Smooth muscle cell (in vitro differentiated cells): ENCODE measurements at regions not wholly inside any gene's neighbourhood (a gene's known extent, or its start where the extent isn't known, plus 50 kb on each side); places are given as distances from the start of the nearest gene placed in this dataset.

Experiments used
- DNase-seq: peaks from one replicate; lab custom pipeline; 2025; ENCODE audit not compliant: unreplicated experiment; lab: John Stamatoyannopoulos, UW
- H2AFZ ChIP-seq: fragments of 200-600 bp; sonication (generic); 2 replicates; pipeline ENCODE4 v1.6.0; 2016; ENCODE audit warnings: antibody characterized with exemption, low read depth, mild to moderate bottlenecking
- H3F3A ChIP-seq: fragments of 200-600 bp; sonication (generic); 2 replicates; pipeline ENCODE4 v1.6.0; 2017; ENCODE audit warnings: antibody characterized with exemption, low read depth
- H3K27ac ChIP-seq: fragments of 200-600 bp; sonication (generic); 2 replicates; pipeline ENCODE4 v1.5.1; 2016; ENCODE audit warnings: low read depth, mild to moderate bottlenecking
- H3K27me3 ChIP-seq: fragments of 200-600 bp; sonication (generic); 2 replicates; pipeline ENCODE4 v1.6.1; 2016; ENCODE audit warnings: low read depth, mild to moderate bottlenecking
- H3K36me3 ChIP-seq: fragments of 200-600 bp; sonication (generic); 2 replicates; pipeline ENCODE4 v1.5.1; 2016; ENCODE audit warnings: low read depth
- H3K4me1 ChIP-seq: fragments of 200-600 bp; sonication (generic); 2 replicates; pipeline ENCODE4 v1.5.1; 2016; ENCODE audit warnings: low read depth
- H3K4me2 ChIP-seq: fragments of 200-600 bp; sonication (generic); 2 replicates; pipeline ENCODE4 v1.6.0; 2016; ENCODE audit warnings: mild to moderate bottlenecking
- H3K4me3 ChIP-seq: fragments of 200-600 bp; sonication (generic); 2 replicates; pipeline ENCODE4 v1.5.1; 2016; ENCODE audit warnings: mild to moderate bottlenecking
- H3K79me2 ChIP-seq: fragments of 200-600 bp; sonication (generic); 2 replicates; pipeline ENCODE4 v1.6.0; 2016; ENCODE audit warnings: low read depth, mild to moderate bottlenecking
- H3K9ac ChIP-seq: fragments of 200-600 bp; sonication (generic); 2 replicates; pipeline ENCODE4 v1.6.0; 2016; ENCODE audit warnings: low read depth
- H3K9me3 ChIP-seq: fragments of 200-600 bp; sonication (generic); replicated peaks from 2 replicates; pipeline ENCODE4 v1.5.1; 2016; ENCODE audit warnings: low read depth
- H4K20me1 ChIP-seq: fragments of 200-600 bp; sonication (generic); 2 replicates; pipeline ENCODE4 v1.6.0; 2016; ENCODE audit warnings: low read depth
- CTCF ChIP-seq: fragments of 200-600 bp; sonication (generic); IDR thresholded peaks from 2 replicates; pipeline ENCODE4 v1.5.1; 2017; ENCODE audit warnings: borderline replicate concordance, mild to moderate bottlenecking, antibody characterized with exemption; ENCODE audit not compliant: insufficient read depth, poor library complexity, severe bottlenecking
- WGBS: methylation state at CpG from one replicate; pipeline ENCODE4 v1.1.7; 2016; ENCODE audit warnings: low lambda C conversion rate; 5-methylcytosine and 5-hydroxymethylcytosine counted together

DNA sequence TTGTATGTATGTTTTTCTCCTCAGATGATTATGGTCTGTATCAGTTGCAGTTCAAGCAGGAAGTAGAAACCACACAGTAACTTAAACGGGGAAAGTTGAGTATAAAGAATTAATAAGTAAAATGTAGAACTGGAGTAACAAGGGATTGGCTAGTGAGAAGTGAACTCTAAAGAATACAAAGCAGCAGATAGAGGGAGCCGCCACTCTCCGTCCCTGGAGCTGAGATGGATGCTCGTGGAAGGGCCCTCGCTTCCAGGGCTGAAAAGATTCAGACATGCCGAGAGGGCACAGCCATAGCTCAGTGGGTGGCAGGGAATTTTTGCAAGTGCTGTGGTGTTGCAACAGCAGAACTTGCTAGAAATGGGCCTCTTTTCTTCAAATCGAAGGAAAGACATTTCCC lies 155.8 kb downstream of the COL6A3 start:
- Histone ChIP-seq H3K4me1 (peaks cover 35% of the 10 kb centered on the region), H3F3A (peaks cover 26% of the 10 kb centered on the region), H3K27ac (peak overlapping the region; percentile 98), H3K27me3 (no peaks in the 10 kb centered on the region), H3K4me3 (no peak overlapping the region), H3K9me3 (no peaks in the 10 kb centered on the region), H4K20me1 (no peaks in the 10 kb centered on the region), H3K9ac (peak overlapping the region; percentile 86), H3K36me3 (no peaks in the 10 kb centered on the region), H2AFZ (no peak overlapping the region), H3K79me2 (no peaks in the 10 kb centered on the region), H3K4me2 (peak overlapping the region; percentile 76)
- WGBS, result 20% methylated on average over 7 of the region's 7 CpGs
- TF ChIP-seq CTCF, result no peak
- no peak for DNase-seq

GRCh38 chr2:237258615-237259014 lies 155.3 kb downstream of the COL6A3 start:
- H3K4me1 ChIP-seq, result peaks cover 35% of the 10 kb centered on the region
- no peaks in the 10 kb centered on the region for H3K79me2 ChIP-seq
- no peaks in the 10 kb centered on the region for H3K9me3 ChIP-seq
- H2AFZ ChIP-seq, result no peak overlapping the region
- H3K36me3 ChIP-seq, result no peaks in the 10 kb centered on the region
- H4K20me1 ChIP-seq, result no peaks in the 10 kb centered on the region
- no peak overlapping the region for H3K4me3 ChIP-seq
- peak overlapping the region; percentile 86 for H3K9ac ChIP-seq
- WGBS, result 61% methylated on average over 4 of the region's 4 CpGs
- peak overlapping the region; percentile 76 for H3K4me2 ChIP-seq
- peaks cover 31% of the 10 kb centered on the region for H3F3A ChIP-seq
- peak overlapping the region; percentile 98 for H3K27ac ChIP-seq
- H3K27me3 ChIP-seq, result no peaks in the 10 kb centered on the region
- DNase-seq, result no peak
- no peak for TF ChIP-seq CTCF

DNA sequence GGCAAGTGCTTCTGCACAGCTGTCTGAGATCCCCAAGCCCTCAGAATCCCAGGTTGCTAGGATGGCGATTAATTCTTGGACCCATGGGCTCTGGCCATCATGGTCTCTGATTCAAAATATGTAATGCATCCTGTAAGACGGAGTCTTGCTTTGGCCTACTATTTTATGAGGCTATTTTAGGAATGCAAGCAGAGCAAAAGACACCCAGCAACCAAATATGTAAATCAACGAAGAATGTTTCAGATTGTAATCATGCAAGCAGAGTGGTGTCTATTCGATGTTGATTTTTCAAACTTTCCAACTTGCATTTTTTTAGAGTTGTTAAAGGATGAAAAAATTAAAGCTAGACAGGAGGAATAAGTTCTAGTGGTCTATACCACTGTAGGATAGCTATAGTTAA lies 154.8 kb downstream of the COL6A3 start:
- no peak overlapping the region for H3K4me3 ChIP-seq
- 30% methylated on average over 4 of the region's 4 CpGs for WGBS
- H2AFZ ChIP-seq, result no peak overlapping the region
- H3K27ac ChIP-seq, result peak overlapping the region; percentile 98
- TF ChIP-seq CTCF, result no peak
- H3K36me3 ChIP-seq, result no peaks in the 10 kb centered on the region
- H3K4me1 ChIP-seq, result peaks cover 38% of the 10 kb centered on the region
- H3K27me3 ChIP-seq, result no peaks in the 10 kb centered on the region
- DNase-seq, result no peak
- H3K9me3 ChIP-seq, result no peaks in the 10 kb centered on the region
- peak overlapping the region; percentile 76 for H3K4me2 ChIP-seq
- H3F3A ChIP-seq, result peaks cover 36% of the 10 kb centered on the region
- H3K79me2 ChIP-seq, result no peaks in the 10 kb centered on the region
- no peaks in the 10 kb centered on the region for H4K20me1 ChIP-seq
- H3K9ac ChIP-seq, result peak overlapping the region; percentile 86

GRCh38 chr2:237260039-237260620 lies 153.8 kb downstream of the COL6A3 start:
- TF ChIP-seq CTCF, result no peak
- Histone ChIP-seq H3F3A (peaks cover 30% of the 10 kb centered on the region), H3K36me3 (no peaks in the 10 kb centered on the region), H3K27me3 (no peaks in the 10 kb centered on the region), H3K9ac (no peak overlapping the region), H3K9me3 (no peaks in the 10 kb centered on the region), H3K4me2 (peak overlapping the region; percentile 76), H4K20me1 (no peaks in the 10 kb centered on the region), H3K4me3 (no peak overlapping the region), H3K79me2 (no peaks in the 10 kb centered on the region), H3K4me1 (peaks cover 32% of the 10 kb centered on the region), H2AFZ (no peak overlapping the region), H3K27ac (peak overlapping the region; percentile 98)
- 3% methylated on average over 2 of the region's 2 CpGs for WGBS
- DNase-seq, result no peak
